IMR-90 (cell line): ENCODE measurements at regions not wholly inside any gene's neighbourhood (a gene's known extent, or its start where the extent isn't known, plus 50 kb on each side); places are given as distances from the start of the nearest gene placed in this dataset.

Source experiments
- ATAC-seq: fragments of 200-7000 bp; cut with Tn5 transposase; 2 replicates; pipeline ENCODE4 v1.9.1; 2020; ENCODE audit warnings: low read depth, mild to moderate bottlenecking, moderate library complexity
- BruUV-seq: library from RNA; stranded (reverse); fragments of 400-500 nt; replicated peaks from 2 replicates; lab custom pipeline; 2021; lab: Mats Ljungman, UMichigan
- CTCF ChIA-PET: fragments of 300-600 bp; formaldehyde crosslinking; extraction: SDS; loops from one replicate; lab custom pipeline; 2021; ENCODE audit warnings: antibody characterized with exemption; lab: Yijun Ruan, JAX
- POLR2A ChIA-PET: fragments of 300-600 bp; sonication (Branson Sonifier 250); formaldehyde crosslinking; loops from one replicate; lab custom pipeline; 2022; ENCODE audit warnings: antibody characterized with exemption; ENCODE audit not compliant: unreplicated experiment; lab: Charles Lee
- DNase-seq: peaks from one replicate; pipeline ENCODE4 v3.0.0; 2013
- H2AFZ ChIP-seq: replicated peaks from 2 replicates; pipeline ENCODE3; 2013; ENCODE audit warnings: low read length, mild to moderate bottlenecking; ENCODE audit not compliant: poor library complexity
- H2AK5ac ChIP-seq: 2 replicates; pipeline ENCODE4 v1.6.1; 2013; ENCODE audit warnings: low read depth, low read length, inconsistent platforms
- H2AK9ac ChIP-seq: replicated peaks from 2 replicates; pipeline ENCODE3; 2013; ENCODE audit warnings: mild to moderate bottlenecking, low read depth, low read length, moderate library complexity; ENCODE audit not compliant: poor library complexity
- H2BK120ac ChIP-seq: 2 replicates; pipeline ENCODE4 v1.6.1; 2013; ENCODE audit warnings: low read depth, low read length, inconsistent platforms
- H2BK15ac ChIP-seq: 3 replicates; pipeline ENCODE4 v1.6.1; 2013; ENCODE audit warnings: low read depth, low read length, inconsistent platforms
- H2BK20ac ChIP-seq: 2 replicates; pipeline ENCODE4 v1.6.1; 2013; ENCODE audit warnings: low read depth, mild to moderate bottlenecking, inconsistent platforms, low read length, moderate library complexity
- H2BK5ac ChIP-seq: 2 replicates; pipeline ENCODE4 v1.6.1; 2013; ENCODE audit warnings: mild to moderate bottlenecking, low read depth, low read length, inconsistent platforms; ENCODE audit not compliant: poor library complexity, severe bottlenecking
- H3K14ac ChIP-seq: replicated peaks from 2 replicates; pipeline ENCODE4 v1.6.1; 2013; ENCODE audit warnings: low read depth, low read length, inconsistent platforms
- H3K18ac ChIP-seq: 2 replicates; pipeline ENCODE4 v1.6.1; 2013; ENCODE audit warnings: low read depth, low read length, control low read depth
- H3K23ac ChIP-seq: 2 replicates; pipeline ENCODE4 v1.6.1; 2013; ENCODE audit warnings: low read depth, low read length, inconsistent platforms
- H3K27ac ChIP-seq: 2 replicates; pipeline ENCODE4 v1.5.1; 2013; ENCODE audit warnings: mild to moderate bottlenecking, control low read depth, low read length; ENCODE audit not compliant: insufficient read depth
- H3K27me3 ChIP-seq: 2 replicates; pipeline ENCODE4 v1.6.1; 2013; ENCODE audit warnings: low read length; ENCODE audit not compliant: control insufficient read depth, insufficient read depth
- H3K36me3 ChIP-seq: 2 replicates; pipeline ENCODE4 v1.6.1; 2013; ENCODE audit warnings: low read length, mixed read lengths; ENCODE audit not compliant: control insufficient read depth, insufficient read depth
- H3K4ac ChIP-seq: 2 replicates; pipeline ENCODE4 v1.6.1; 2013; ENCODE audit warnings: low read depth, low read length, inconsistent platforms
- H3K4me1 ChIP-seq: 2 replicates; pipeline ENCODE4 v1.6.1; 2013; ENCODE audit warnings: low read length, mixed read lengths; ENCODE audit not compliant: control insufficient read depth, insufficient read depth
- H3K4me2 ChIP-seq: 2 replicates; pipeline ENCODE4 v1.6.1; 2013; ENCODE audit warnings: low read depth, mild to moderate bottlenecking, control low read depth, low read length, moderate library complexity
- H3K4me3 ChIP-seq: 2 replicates; pipeline ENCODE4 v1.5.1; 2013; ENCODE audit warnings: low read depth, mild to moderate bottlenecking, control low read depth, low read length, moderate library complexity; ENCODE audit not compliant: insufficient read depth
- H3K56ac ChIP-seq: 2 replicates; pipeline ENCODE4 v1.6.1; 2013; ENCODE audit warnings: low read length, inconsistent platforms; ENCODE audit not compliant: insufficient read depth; ENCODE audit errors: extremely low read depth
- H3K79me1 ChIP-seq, 2 experiments: 2 replicates each; pipeline ENCODE4 v1.6.1; 2013; ENCODE audit warnings: low read length in 2 of 2, inconsistent platforms in 1 of 2, low read depth in 1 of 2
- H3K9ac ChIP-seq: 2 replicates; pipeline ENCODE4 v1.6.1; 2013; ENCODE audit warnings: low read depth, low read length, control low read depth
- H3K9me1 ChIP-seq: 2 replicates; pipeline ENCODE4 v1.6.1; 2013; ENCODE audit warnings: low read length, inconsistent platforms; ENCODE audit not compliant: insufficient read depth
- H3K9me3 ChIP-seq: 2 replicates; pipeline ENCODE4 v1.6.1; 2013; ENCODE audit warnings: low read length; ENCODE audit not compliant: control insufficient read depth, insufficient read depth
- H4K20me1 ChIP-seq: 2 replicates; pipeline ENCODE4 v1.6.1; 2013; ENCODE audit warnings: low read length, inconsistent platforms; ENCODE audit not compliant: insufficient read depth
- H4K5ac ChIP-seq: 2 replicates; pipeline ENCODE4 v1.6.1; 2013; ENCODE audit warnings: mild to moderate bottlenecking, low read depth, low read length, control low read depth
- H4K8ac ChIP-seq, 2 experiments: 2 replicates each; pipeline ENCODE4 v1.6.1; 2013; ENCODE audit warnings: low read depth in 2 of 2, low read length in 2 of 2, control low read depth in 1 of 2, inconsistent platforms in 1 of 2
- H4K91ac ChIP-seq: 2 replicates; pipeline ENCODE4 v1.6.1; 2013; ENCODE audit warnings: low read depth, low read length, inconsistent platforms; ENCODE audit not compliant: insufficient read depth
- CEBPB ChIP-seq: IDR thresholded peaks from 2 replicates; pipeline ENCODE4 v1.6.1; 2012; ENCODE audit warnings: low read depth, low read length, improper control_type of control experiment
- FOS ChIP-seq: fragments of 150-350 bp; IDR thresholded peaks from 2 replicates; pipeline ENCODE4 v1.6.1; 2016; ENCODE audit warnings: low read depth, low read length
- MAFK ChIP-seq: IDR thresholded peaks from 2 replicates; pipeline ENCODE4 v1.6.1; 2012; ENCODE audit warnings: low read depth, low read length, improper control_type of control experiment
- MAZ ChIP-seq: IDR thresholded peaks from 2 replicates; pipeline ENCODE4 v1.6.1; 2012; ENCODE audit warnings: low read depth, mild to moderate bottlenecking, low read length, improper control_type of control experiment, moderate library complexity, borderline replicate concordance
- NFE2L2 ChIP-seq: fragments of 150-350 bp; IDR thresholded peaks from 2 replicates; pipeline ENCODE4 v1.6.1; 2016; ENCODE audit warnings: low read depth, mild to moderate bottlenecking, low read length
- POLR2A ChIP-seq: IDR thresholded peaks from 2 replicates; pipeline ENCODE4 v1.6.1; 2012; ENCODE audit warnings: mild to moderate bottlenecking, low read depth, low read length
- RAD21 ChIP-seq: IDR thresholded peaks from 2 replicates; pipeline ENCODE4 v1.6.1; 2012; ENCODE audit warnings: low read length, improper control_type of control experiment
- RCOR1 ChIP-seq: IDR thresholded peaks from 2 replicates; pipeline ENCODE4 v1.6.1; 2012; ENCODE audit warnings: mild to moderate bottlenecking, low read length, improper control_type of control experiment; ENCODE audit not compliant: insufficient replicate concordance
- RFX5 ChIP-seq: IDR thresholded peaks from 2 replicates; pipeline ENCODE4 v1.8.0; 2012; ENCODE audit warnings: low read depth, mild to moderate bottlenecking, low read length, moderate library complexity
- SMC3 ChIP-seq: fragments of 150-350 bp; IDR thresholded peaks from 2 replicates; pipeline ENCODE4 v1.6.1; 2016; ENCODE audit warnings: low read depth, mild to moderate bottlenecking, antibody characterized with exemption, low read length, moderate library complexity
- WGBS, 2 experiments: methylation state at CpG; one replicate each; pipeline versions ENCODE4 v1.1.5 to v1.1.7; 2013; ENCODE audit warnings: missing lambda C conversion rate in 2 of 2; ENCODE audit not compliant: insufficient read length in 1 of 2; ENCODE audit errors: extremely low coverage in 2 of 2; 5-methylcytosine and 5-hydroxymethylcytosine counted together
- dilution Hi-C: fragments of 300-500 bp; cut with HindIII; formaldehyde crosslinking; loops from one replicate; pipeline ENCODE4 v1.14.3; 2018; ENCODE audit warnings: low sequenced_read_pairs; ENCODE audit not compliant: unreplicated experiment
- in situ Hi-C: fragments of 300-500 bp; cut with MboI; formaldehyde crosslinking; loops from 3 replicates; pipeline ENCODE4 v1.14.3; 2019; ENCODE audit warnings: low sequenced_read_pairs, inconsistent platforms, mixed read lengths
- intact Hi-C: fragments of 100-400 bp; cut with micrococcal nuclease; formaldehyde crosslinking; loops from 2 replicates; pipeline ENCODE4 v1.10.0; 2022
- TF ChIP-seq, protein P1 (sequence below): conservative IDR thresholded peaks from 2 replicates; pipeline ENCODE4 v1.5.1; 2012; ENCODE audit warnings: mild to moderate bottlenecking, low read depth, low read length, improper control_type of control experiment

- Histone ChIP-seq H2AK5ac (no peak overlapping the region), H4K20me1 (no peaks in the 10 kb centered on the region), H3K14ac (no peak overlapping the region), H4K5ac (no peak overlapping the region), H2AFZ (no peak overlapping the region), H3K9me1 (no peaks in the 10 kb centered on the region), H3K4ac (no peak overlapping the region), H3K9ac (no peak overlapping the region), H2BK120ac (no peak overlapping the region), H3K27ac (no peak overlapping the region), H3K4me3 (no peak overlapping the region), H3K23ac (no peak overlapping the region), H2BK20ac (no peak overlapping the region), H4K91ac (no peak overlapping the region), H4K8ac (no peak overlapping the region), H3K27me3 (no peaks in the 10 kb centered on the region), H3K56ac (no peak overlapping the region), H3K4me1 (no peaks in the 10 kb centered on the region), H2AK9ac (no peak overlapping the region), H2BK5ac (no peak overlapping the region), H2BK15ac (no peak overlapping the region), H3K9me3 (no peaks in the 10 kb centered on the region), H3K4me2 (no peak overlapping the region), H3K18ac (no peak overlapping the region), H3K79me1 (no peaks in the 10 kb centered on the region), H3K36me3 (no peaks in the 10 kb centered on the region)
- no peak for ATAC-seq
- ChIA-PET POLR2A (no interaction called here), CTCF (interaction anchor here (0.7 kb wide), 1 partner anchor 464 kb away, joined by 3 read pairs; no protein-coding TSS in a partner anchor)
- dilution Hi-C loops, result no loop called here
- DNase-seq, result no peak
- WGBS, 2 experiments, result no CpG with 5 or more reads among the region's 2 CpGs
- BruUV-seq, result no TSS peak
- in situ Hi-C loops, result no loop called here
- intact Hi-C loops, result no loop called here
- no peak for TF ChIP-seq FOS
- TF ChIP-seq RCOR1, result no peak
- no peak for TF ChIP-seq MAZ
- no peak for TF ChIP-seq CEBPB
- no peak for TF ChIP-seq POLR2A
- no peak for TF ChIP-seq NFE2L2
- TF ChIP-seq RAD21, result no peak
- no peak for TF ChIP-seq RFX5
- no peak for TF ChIP-seq MAFK
- TF ChIP-seq, protein P1, sequence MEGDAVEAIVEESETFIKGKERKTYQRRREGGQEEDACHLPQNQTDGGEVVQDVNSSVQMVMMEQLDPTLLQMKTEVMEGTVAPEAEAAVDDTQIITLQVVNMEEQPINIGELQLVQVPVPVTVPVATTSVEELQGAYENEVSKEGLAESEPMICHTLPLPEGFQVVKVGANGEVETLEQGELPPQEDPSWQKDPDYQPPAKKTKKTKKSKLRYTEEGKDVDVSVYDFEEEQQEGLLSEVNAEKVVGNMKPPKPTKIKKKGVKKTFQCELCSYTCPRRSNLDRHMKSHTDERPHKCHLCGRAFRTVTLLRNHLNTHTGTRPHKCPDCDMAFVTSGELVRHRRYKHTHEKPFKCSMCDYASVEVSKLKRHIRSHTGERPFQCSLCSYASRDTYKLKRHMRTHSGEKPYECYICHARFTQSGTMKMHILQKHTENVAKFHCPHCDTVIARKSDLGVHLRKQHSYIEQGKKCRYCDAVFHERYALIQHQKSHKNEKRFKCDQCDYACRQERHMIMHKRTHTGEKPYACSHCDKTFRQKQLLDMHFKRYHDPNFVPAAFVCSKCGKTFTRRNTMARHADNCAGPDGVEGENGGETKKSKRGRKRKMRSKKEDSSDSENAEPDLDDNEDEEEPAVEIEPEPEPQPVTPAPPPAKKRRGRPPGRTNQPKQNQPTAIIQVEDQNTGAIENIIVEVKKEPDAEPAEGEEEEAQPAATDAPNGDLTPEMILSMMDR, result no peak
- TF ChIP-seq SMC3, result no peak
Measured at GRCh38 chr4:81652069-81652478, 180.4 kb upstream of the RASGEF1B start.
